HS-27A (cell line): ENCODE measurements at regions not wholly inside any gene's neighbourhood (a gene's known extent, or its start where the extent isn't known, plus 50 kb on each side); places are given as distances from the start of the nearest gene placed in this dataset.
"Not testable (repeated sequence)": the region's sequence is repeated elsewhere in the genome, so short reads cannot be mapped to it uniquely, and the experiment has no call there.

Source experiments
- DNase-seq: peaks from one replicate; pipeline ENCODE4 v3.0.0-alpha.2; 2012; ENCODE audit warnings: low read depth, missing footprints

DNA sequence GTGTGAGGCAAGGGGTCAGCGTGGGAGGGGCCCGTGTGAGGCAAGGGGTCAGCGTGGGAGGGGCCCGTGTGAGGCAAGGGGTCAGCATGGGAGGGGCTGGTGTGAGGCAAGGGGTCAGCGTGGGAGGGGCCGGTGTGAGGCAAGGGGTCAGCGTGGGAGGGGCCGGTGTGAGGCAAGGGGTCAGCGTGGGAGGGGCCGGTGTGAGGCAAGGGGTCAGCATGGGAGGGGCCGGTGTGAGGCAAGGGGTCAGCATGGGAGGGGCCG, 119.2 kb downstream of the SEPTIN14 start:
- DNase-seq, result not testable (repeated sequence)

DNA sequence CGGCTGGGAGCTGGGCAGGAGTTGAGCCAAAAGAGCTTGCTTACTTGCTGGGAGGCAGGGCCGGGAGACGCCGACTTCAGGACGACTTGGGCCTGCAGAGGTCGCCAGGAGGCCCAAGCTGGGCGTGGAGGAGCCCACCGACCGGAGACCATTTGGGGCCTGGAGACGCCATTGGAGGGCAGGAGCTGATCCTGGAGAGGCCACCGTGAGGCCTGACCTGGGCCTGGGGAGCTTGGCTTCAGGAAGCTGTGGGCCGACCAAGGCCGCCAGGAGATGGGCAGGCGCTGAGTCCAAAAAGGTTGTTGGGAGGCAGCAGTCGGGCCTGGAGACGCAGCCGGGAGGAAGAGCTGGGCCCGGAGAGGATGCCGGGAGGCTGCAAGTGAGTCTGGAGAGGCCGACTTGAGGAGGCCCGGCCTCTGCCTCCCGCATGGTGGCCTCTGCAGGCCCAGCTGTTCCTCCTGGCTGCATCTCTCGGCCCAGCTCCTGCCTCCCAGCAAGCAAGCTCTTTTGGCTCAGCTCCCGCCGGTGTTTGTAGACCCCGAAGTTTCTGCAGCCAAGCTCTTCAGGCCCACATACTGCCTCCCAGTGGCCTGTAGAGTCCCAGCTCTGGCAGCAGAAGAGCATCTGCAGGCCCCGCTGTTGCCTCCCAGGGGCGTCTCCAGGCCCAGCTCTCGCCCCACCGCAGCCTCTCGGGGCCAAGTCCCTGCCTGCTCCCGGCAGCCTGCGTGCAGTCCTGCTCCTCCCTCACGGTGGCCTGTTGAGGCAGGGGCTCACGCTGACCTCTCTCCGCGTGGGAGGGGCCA, 119.7 kb downstream of the SEPTIN14 start:
- DNase-seq, result not testable (repeated sequence)

GRCh38 chr7:55741721-55742631, 120.6 kb downstream of the SEPTIN14 start:
- not testable (repeated sequence) for DNase-seq

DNA sequence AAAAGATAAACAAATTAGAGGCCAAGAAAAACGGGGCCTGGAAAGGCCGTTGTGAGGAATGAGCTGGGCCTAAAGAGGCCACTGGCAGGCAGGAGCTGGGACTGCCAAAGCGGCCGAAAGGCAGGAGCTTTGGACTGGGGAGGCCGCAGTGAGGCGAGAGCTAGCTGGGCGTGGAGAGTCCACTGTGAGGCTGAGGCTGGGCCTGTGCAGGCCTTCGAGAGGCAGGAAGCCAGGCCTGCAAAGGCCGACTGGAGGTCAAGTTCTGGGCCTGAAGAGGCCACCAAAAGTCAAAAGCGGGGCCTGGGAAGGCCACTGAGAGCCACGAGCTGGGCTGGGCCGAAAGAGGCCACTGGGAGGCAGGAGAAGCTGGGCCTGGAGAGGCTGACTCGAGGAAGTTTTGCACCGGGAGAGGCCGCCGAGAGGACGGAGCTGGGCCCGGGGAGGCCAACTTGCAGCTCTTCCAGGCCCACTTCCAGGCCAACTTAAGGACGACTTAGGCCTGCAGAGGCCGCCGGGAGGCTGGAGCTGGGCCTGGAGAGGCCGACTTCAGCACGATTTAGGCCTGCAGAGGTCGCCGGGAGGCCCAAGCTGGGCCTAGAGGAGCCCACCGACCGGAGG, 121.8 kb downstream of the SEPTIN14 start:
- DNase-seq, result not testable (repeated sequence)

DNA sequence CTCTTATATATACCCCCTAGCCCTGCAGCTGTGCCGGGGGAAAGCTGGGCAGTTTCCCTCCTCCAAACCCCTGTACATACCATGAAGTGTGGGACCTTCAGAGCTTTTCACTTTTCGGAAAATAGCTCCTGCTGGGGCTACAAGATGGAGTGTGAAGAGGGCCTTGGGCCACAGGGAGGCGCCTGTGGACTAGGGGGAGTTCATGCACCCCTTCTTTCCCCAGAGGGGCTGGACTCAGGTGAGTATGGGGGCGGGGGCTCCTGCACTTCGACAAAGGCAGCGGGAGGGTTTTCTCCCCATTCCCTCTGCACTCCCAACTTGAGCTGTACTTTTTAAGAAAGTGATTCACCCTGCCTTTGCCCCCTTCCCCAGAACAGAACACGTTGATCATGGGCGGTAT, 122.5 kb downstream of the SEPTIN14 start:
- not testable (repeated sequence) for DNase-seq

- DNase-seq, result not testable (repeated sequence)
Observed at GRCh38 chr7:55736641-55737221, 125.8 kb downstream of the SEPTIN14 start.

GRCh38 chr7:55733241-55734140, 129.1 kb downstream of the SEPTIN14 start:
- DNase-seq, result no peak

DNA sequence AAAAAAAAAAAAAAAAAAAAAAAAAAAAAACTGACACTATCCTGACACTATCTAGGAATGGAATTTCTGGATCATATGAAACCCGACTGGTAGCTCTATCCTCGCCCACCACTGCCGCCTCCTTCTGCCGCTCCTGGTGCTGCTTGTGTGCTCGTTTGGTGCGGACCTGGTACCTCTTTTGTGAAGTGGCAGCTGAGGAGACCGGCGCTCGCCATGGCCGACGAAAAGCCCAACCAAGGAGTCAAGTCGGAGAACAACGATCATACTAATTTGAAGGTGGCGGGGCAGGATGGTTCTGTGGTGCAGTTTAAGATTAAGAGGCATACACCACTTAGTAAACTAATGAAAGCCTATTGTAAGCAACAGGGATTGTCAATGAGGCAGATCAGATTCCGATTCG, 130.6 kb downstream of the SEPTIN14 start:
- no peak for DNase-seq

DNA sequence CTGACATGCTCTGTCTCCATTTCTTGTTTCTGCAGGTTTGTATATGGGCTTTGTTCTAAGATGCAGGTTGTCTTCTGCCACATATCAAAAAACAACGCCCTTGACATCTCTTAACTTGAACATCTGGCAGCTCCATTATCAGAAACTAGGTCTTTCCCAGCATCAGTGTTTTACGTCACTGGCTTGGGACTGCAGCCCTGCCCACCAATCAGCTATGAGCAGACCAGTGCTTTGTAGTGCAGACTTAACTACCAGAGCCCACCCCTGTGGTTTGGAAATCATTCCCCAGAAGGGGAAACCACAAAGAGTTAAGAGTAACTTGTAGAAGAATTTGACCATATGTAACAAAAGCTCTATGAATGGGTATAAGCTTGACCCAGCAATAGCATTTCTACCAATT, 132.4 kb downstream of the SEPTIN14 start:
- DNase-seq, result no peak

DNA sequence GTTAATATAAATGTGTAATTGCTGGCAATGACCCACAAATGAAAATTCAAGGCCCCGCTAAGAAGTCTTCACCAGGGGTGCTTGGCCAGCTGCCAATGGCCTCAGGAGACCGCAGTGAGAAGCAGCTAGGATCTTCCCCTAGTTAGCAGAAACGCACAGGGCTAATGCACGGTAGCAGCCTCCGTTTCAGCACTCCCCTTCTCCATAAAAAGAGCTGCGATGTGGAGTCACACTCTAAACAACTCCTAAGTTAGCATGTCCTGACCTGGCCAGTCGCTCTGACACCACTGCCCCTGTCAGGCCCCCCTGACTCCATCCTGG, 139.0 kb downstream of the SEPTIN14 start:
- no peak for DNase-seq

GRCh38 chr7:55722874-55723620, 139.5 kb downstream of the SEPTIN14 start:
- not testable (repeated sequence) for DNase-seq

- DNase-seq, result not testable (repeated sequence)
Observed at GRCh38 chr7:55721004-55721403, 141.5 kb downstream of the SEPTIN14 start.

- DNase-seq, result not testable (repeated sequence)
Observed at GRCh38 chr7:55715247-55715867, 143.1 kb upstream of the VOPP1 start.

GRCh38 chr7:55714370-55714769, 142.1 kb upstream of the VOPP1 start:
- not testable (repeated sequence) for DNase-seq

GRCh38 chr7:55710312-55710711, 138.0 kb upstream of the VOPP1 start:
- not testable (repeated sequence) for DNase-seq

DNA sequence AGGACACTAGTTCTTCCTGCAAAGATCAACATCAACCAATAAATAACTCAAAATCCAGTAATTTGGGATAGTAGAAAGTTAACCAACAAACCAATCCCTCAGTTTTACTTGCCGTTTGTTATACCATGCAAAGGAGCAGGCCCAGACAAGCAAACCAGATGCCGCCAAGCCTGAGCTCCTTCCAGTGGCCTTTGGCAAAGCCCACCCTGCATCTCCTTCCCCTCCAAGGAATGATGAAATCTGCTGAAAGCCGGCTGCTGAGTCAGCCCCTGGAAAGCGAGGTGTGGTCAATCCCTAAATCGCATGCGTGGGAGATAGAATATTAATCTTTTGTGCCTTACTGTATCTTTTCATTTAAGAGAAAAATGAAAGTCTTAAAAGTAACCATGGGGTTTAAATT, 135.7 kb upstream of the VOPP1 start:
- DNase-seq, result not testable (repeated sequence)

DNA sequence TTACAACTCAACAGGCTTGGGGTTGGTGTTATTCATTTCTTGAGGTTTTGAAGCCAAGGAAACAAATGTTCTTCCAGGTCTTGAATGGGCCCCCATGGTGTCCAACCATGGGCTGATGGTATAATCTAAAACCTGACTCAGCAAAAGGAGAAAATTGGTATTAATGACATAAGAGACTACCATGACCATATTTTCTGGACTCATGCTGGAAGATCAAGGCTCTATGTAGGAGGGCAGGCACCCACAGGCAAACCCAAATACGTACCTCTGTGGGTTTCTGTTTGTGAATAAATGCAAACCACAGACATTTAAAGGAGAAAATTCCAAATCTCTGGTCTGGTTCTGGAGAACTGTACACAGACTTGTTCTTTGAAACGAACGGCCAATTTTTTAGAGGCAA, 135.1 kb upstream of the VOPP1 start:
- not testable (repeated sequence) for DNase-seq

DNA sequence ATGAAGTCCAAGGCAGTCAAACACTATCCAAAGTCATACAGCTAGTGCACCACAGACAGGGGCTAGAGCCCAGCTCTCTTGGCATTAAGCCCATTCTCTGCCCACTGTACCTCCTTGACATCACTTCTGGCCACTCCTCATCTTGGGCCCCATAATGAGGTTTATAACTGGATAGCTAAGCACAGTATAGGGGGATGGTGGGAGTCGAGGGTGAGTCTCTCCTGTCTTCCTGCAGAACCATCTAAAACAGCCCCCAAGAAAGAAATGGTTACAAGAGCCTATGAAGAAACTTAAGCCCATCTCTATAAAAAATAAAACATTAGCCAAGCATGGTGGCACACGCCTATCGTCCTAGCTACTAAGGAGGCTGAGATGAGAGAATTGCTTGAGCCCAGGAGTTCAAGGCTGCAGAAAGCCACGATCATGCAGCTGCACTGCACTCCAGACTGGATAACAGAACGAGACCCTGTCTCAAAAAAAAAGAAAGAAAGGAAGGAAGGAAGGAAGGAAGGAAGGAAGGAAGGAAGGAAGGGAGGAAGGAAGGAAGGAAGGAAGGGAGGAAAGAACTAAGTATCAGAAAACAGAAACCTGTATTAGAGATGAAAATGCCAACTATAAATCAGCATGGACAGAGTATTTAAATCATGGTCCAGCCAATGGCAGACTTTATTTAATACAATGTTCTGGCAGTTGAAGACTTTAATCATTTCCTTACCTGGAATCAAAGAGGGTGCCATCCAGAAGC, 134.3 kb upstream of the VOPP1 start:
- not testable (repeated sequence) for DNase-seq

- DNase-seq, result not testable (repeated sequence)
Observed at GRCh38 chr7:55705728-55706450, 133.6 kb upstream of the VOPP1 start.
